Amniotic stem cell (primary cell): ENCODE measurements at regions not wholly inside any gene's neighbourhood (a gene's known extent, or its start where the extent isn't known, plus 50 kb on each side); places are given as distances from the start of the nearest gene placed in this dataset.
"Not testable (repeated sequence)": the region's sequence is repeated elsewhere in the genome, so short reads cannot be mapped to it uniquely, and the experiment has no call there.

ENCODE experiments used
- DNase-seq: peaks from one replicate; lab custom pipeline; 2025; lab: John Stamatoyannopoulos, UW

GRCh38 chr6:165167861-165168260 lies 141.5 kb downstream of the C6orf118 start:
- DNase-seq = no peak

- no peak for DNase-seq
Observed at GRCh38 chr6:165167311-165167710, 142.1 kb downstream of the C6orf118 start.

- DNase-seq = no peak
Observed at GRCh38 chr6:165163519-165163918, 145.9 kb downstream of the C6orf118 start.

GRCh38 chr6:165159460-165159859 lies 149.9 kb downstream of the C6orf118 start:
- no peak for DNase-seq

GRCh38 chr6:165146456-165146855 lies 162.9 kb downstream of the C6orf118 start:
- no peak for DNase-seq

- DNase-seq = no peak
Observed at GRCh38 chr6:165135889-165136288, 173.5 kb downstream of the C6orf118 start.

GRCh38 chr6:165129086-165129485 lies 180.3 kb downstream of the C6orf118 start:
- no peak for DNase-seq

- DNase-seq = not testable (repeated sequence)
Observed at GRCh38 chr6:165127743-165128142, 181.7 kb downstream of the C6orf118 start.

- not testable (repeated sequence) for DNase-seq
Observed at GRCh38 chr6:165124681-165125080, 184.7 kb downstream of the C6orf118 start.

GRCh38 chr6:165119231-165120020 lies 190.0 kb downstream of the C6orf118 start:
- no peak for DNase-seq

GRCh38 chr6:165118736-165119135 lies 190.7 kb downstream of the C6orf118 start:
- no peak for DNase-seq

- no peak for DNase-seq
Observed at GRCh38 chr6:165117806-165118205, 191.6 kb downstream of the C6orf118 start.

- DNase-seq = no peak
Observed at GRCh38 chr6:165117121-165117520, 192.3 kb downstream of the C6orf118 start.

GRCh38 chr6:165110860-165111259 lies 198.5 kb downstream of the C6orf118 start:
- no peak for DNase-seq

- no peak for DNase-seq
Observed at GRCh38 chr6:165109011-165109410, 200.4 kb downstream of the C6orf118 start.

GRCh38 chr6:165106261-165106660 lies 203.1 kb downstream of the C6orf118 start:
- no peak for DNase-seq

- DNase-seq = no peak
Observed at GRCh38 chr6:165098165-165098564, 211.2 kb downstream of the C6orf118 start.

GRCh38 chr6:165096868-165097267 lies 212.5 kb downstream of the C6orf118 start:
- no peak for DNase-seq

GRCh38 chr6:165096209-165096608 lies 213.2 kb downstream of the C6orf118 start:
- no peak for DNase-seq

- DNase-seq = no peak
Observed at GRCh38 chr6:165092881-165093595, 216.4 kb downstream of the C6orf118 start.

GRCh38 chr6:165091121-165091785 lies 218.2 kb downstream of the C6orf118 start:
- no peak for DNase-seq

GRCh38 chr6:165090242-165090641 lies 219.2 kb downstream of the C6orf118 start:
- no peak for DNase-seq

- DNase-seq = no peak
Observed at GRCh38 chr6:165086814-165087213, 222.6 kb downstream of the C6orf118 start.
